Stomach (tissue), 4 donors: ENCODE measurements at regions not wholly inside any gene's neighbourhood (a gene's known extent, or its start where the extent isn't known, plus 50 kb on each side); places are given as distances from the start of the nearest gene placed in this dataset.

ENCODE experiments used
- EP300 ChIP-seq: sonication (generic); formaldehyde crosslinking; IDR thresholded peaks from one replicate; pipeline ENCODE4 v1.6.1; 2017; ENCODE audit warnings: antibody characterized with exemption
- POLR2A ChIP-seq, 4 donors: fragments of 450-650 bp; IDR thresholded peaks; one replicate each; pipeline ENCODE4 v1.6.1; 2016; ENCODE audit warnings: antibody characterized with exemption in 4 of 4, control low read depth in 2 of 4, mild to moderate bottlenecking in 1 of 4, moderate library complexity in 1 of 4
- POLR2AphosphoS5 ChIP-seq, 3 donors: sonication (generic); formaldehyde crosslinking; IDR thresholded peaks; one replicate each; pipeline ENCODE4 v1.6.1; 2016; ENCODE audit warnings: antibody characterized with exemption in 3 of 3
- TF ChIP-seq, protein P1 (sequence below), 7 experiments: fragments of 450-650 bp in 4 of 7; fragments of 200-600 bp in 3 of 7; sonication (generic) in 3 of 7; IDR thresholded peaks; one replicate each; pipeline ENCODE4 v1.5.1; 2016 to 2019; ENCODE audit warnings: antibody characterized with exemption in 7 of 7, control low read depth in 2 of 7, mild to moderate bottlenecking in 1 of 7

DNA sequence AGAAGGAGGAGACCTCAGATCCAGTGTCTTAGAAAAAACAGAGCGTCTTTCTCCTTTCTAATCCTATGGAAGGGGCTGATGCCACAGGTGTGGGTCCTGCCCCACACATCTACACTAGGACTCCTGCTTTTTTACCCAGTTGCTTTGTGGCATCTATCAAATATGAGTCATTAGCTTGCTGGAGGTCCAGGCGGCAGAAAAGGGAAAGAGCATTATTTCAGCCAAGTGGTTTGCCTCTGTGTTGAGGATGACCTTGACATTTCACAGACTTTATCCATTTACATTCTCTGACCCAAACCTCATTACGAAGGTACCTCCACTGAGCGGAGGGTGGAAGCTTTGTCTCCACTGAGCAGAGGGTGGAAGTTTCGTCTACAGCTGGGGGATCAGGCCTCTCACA lies 308.4 kb upstream of the KLF6 start:
- TF ChIP-seq, protein P1, sequence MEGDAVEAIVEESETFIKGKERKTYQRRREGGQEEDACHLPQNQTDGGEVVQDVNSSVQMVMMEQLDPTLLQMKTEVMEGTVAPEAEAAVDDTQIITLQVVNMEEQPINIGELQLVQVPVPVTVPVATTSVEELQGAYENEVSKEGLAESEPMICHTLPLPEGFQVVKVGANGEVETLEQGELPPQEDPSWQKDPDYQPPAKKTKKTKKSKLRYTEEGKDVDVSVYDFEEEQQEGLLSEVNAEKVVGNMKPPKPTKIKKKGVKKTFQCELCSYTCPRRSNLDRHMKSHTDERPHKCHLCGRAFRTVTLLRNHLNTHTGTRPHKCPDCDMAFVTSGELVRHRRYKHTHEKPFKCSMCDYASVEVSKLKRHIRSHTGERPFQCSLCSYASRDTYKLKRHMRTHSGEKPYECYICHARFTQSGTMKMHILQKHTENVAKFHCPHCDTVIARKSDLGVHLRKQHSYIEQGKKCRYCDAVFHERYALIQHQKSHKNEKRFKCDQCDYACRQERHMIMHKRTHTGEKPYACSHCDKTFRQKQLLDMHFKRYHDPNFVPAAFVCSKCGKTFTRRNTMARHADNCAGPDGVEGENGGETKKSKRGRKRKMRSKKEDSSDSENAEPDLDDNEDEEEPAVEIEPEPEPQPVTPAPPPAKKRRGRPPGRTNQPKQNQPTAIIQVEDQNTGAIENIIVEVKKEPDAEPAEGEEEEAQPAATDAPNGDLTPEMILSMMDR (IDR thresholded peaks at IDR 0.05): no peak
- TF ChIP-seq EP300 (no peak), POLR2AphosphoS5 (IDR thresholded peaks at IDR 0.05) (no peak), POLR2A (IDR thresholded peaks at IDR 0.05) (no peak)
